Activated CD8-positive, alpha-beta memory T cell treated with anti-CD3 and anti-CD28 coated beads for 4 hours (primary cell): ENCODE measurements at regions not wholly inside any gene's neighbourhood (a gene's known extent, or its start where the extent isn't known, plus 50 kb on each side); places are given as distances from the start of the nearest gene placed in this dataset.
"Not testable (repeated sequence)": the region's sequence is repeated elsewhere in the genome, so short reads cannot be mapped to it uniquely, and the experiment has no call there.

Source experiments
- DNase-seq, 2 donors: peaks; one replicate each; pipeline ENCODE4 v3.0.0-alpha.2; 2020; ENCODE audit warnings: low read depth in 2 of 2

GRCh38 chr4:77305766-77306165 is 148.8 kb downstream of the CCNG2 start:
- DNase-seq = no peak

GRCh38 chr4:77306496-77306895 is 149.5 kb downstream of the CCNG2 start:
- DNase-seq = no peak

- DNase-seq = no peak
These were observed 151.8 kb downstream of the CCNG2 start for GRCh38 chr4:77308843-77309242.

- no peak for DNase-seq
These were observed 152.5 kb downstream of the CCNG2 start for GRCh38 chr4:77309496-77309895.

- no peak for DNase-seq
These were observed 153.9 kb downstream of the CCNG2 start for GRCh38 chr4:77310931-77311330.

- no peak for DNase-seq
These were observed 157.7 kb downstream of the CCNG2 start for GRCh38 chr4:77314697-77315096.

GRCh38 chr4:77327151-77327550 is 170.1 kb downstream of the CCNG2 start:
- no peak for DNase-seq

GRCh38 chr4:77332696-77333270 is 175.8 kb downstream of the CCNG2 start:
- no peak for DNase-seq

- DNase-seq = no peak
These were observed 179.6 kb downstream of the CCNG2 start for GRCh38 chr4:77336411-77337142.

- no peak for DNase-seq
These were observed 185.3 kb downstream of the CCNG2 start for GRCh38 chr4:77342170-77342810.

- DNase-seq = no peak
These were observed 187.0 kb downstream of the CCNG2 start for GRCh38 chr4:77344001-77344400.

GRCh38 chr4:77344784-77345183 is 187.8 kb downstream of the CCNG2 start:
- DNase-seq = no peak

GRCh38 chr4:77347351-77347966 is 190.5 kb downstream of the CCNG2 start:
- DNase-seq = no peak

- no peak for DNase-seq
These were observed 191.8 kb downstream of the CCNG2 start for GRCh38 chr4:77348815-77349214.

- DNase-seq = no peak
These were observed 192.4 kb downstream of the CCNG2 start for GRCh38 chr4:77349364-77349763.

GRCh38 chr4:77349796-77350195 is 192.8 kb downstream of the CCNG2 start:
- DNase-seq = no peak

- DNase-seq = no peak
These were observed 195.2 kb downstream of the CCNG2 start for GRCh38 chr4:77352192-77352591.

- DNase-seq = not testable (repeated sequence)
These were observed 196.8 kb downstream of the CCNG2 start for GRCh38 chr4:77353724-77354315.

- no peak for DNase-seq
These were observed 197.5 kb downstream of the CCNG2 start for GRCh38 chr4:77354550-77354949.

- DNase-seq = no peak
These were observed 198.7 kb downstream of the CCNG2 start for GRCh38 chr4:77355731-77356130.

- no peak for DNase-seq
These were observed 201.4 kb downstream of the CCNG2 start for GRCh38 chr4:77358315-77358928.

GRCh38 chr4:77360451-77360850 is 203.4 kb downstream of the CCNG2 start:
- DNase-seq = no peak
